Spleen (tissue), 7 donors: ENCODE measurements at regions not wholly inside any gene's neighbourhood (a gene's known extent, or its start where the extent isn't known, plus 50 kb on each side); places are given as distances from the start of the nearest gene placed in this dataset.

Source experiments
- POLR2A ChIP-seq, 3 donors: fragments of 450-650 bp; IDR thresholded peaks; one replicate each; pipeline ENCODE4 v1.5.1; 2017; ENCODE audit warnings: antibody characterized with exemption in 3 of 3, mild to moderate bottlenecking in 1 of 3
- TF ChIP-seq, protein P1 (sequence below), 11 experiments: fragments of 200-600 bp in 7 of 11; fragments of 450-650 bp in 4 of 11; sonication (generic) in 4 of 11; IDR thresholded peaks in 8 of 11; conservative IDR thresholded peaks in 3 of 11; 1 replicate in 7 of 11; 2 replicates in 4 of 11; pipeline versions ENCODE4 v1.4.0 to v1.8.0; 2016 to 2021; ENCODE audit warnings: antibody characterized with exemption in 11 of 11, inconsistent platforms in 4 of 11, mild to moderate bottlenecking in 1 of 11
- donor health status: DM: no; HTN: no; CAD: no; lungs with moderate emphysema.
- donor health status: DM: no; HTN: no; CAD: no.
- donor health status: DM: no; HTN: no; CAD: no.

DNA sequence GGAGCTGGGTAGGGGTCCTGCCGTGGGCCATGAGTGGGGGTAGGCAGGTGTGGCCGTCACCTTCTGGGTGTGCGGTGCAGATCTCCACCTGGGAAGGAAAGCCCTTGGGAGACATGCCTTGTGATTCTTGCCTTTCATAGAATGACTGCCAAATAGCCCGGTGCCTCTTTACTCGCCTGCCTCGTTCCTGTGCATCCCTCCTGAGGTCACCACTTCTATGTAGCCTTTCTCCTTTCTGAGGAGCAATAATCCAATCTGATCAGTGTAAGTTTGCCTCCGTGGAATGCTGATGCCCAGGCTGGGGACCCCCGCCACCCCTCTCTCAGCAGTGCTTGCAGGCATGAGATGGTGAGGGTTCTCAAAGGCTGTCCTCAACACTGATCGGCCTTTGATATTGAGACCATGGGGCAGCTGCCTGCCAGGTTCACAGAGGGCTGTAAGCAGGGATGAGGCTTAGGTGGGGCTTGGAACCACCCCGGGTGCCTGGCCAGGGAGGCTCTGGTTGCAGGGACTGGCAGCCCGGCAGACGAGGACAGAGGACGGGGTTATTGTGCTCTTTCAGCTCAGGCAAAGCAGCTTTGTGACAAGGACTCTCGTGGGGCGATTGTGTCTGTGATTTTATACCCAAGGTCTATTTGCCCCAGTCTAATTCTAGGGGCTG is 86.1 kb upstream of the WNT7B start:
- TF ChIP-seq, protein P1, sequence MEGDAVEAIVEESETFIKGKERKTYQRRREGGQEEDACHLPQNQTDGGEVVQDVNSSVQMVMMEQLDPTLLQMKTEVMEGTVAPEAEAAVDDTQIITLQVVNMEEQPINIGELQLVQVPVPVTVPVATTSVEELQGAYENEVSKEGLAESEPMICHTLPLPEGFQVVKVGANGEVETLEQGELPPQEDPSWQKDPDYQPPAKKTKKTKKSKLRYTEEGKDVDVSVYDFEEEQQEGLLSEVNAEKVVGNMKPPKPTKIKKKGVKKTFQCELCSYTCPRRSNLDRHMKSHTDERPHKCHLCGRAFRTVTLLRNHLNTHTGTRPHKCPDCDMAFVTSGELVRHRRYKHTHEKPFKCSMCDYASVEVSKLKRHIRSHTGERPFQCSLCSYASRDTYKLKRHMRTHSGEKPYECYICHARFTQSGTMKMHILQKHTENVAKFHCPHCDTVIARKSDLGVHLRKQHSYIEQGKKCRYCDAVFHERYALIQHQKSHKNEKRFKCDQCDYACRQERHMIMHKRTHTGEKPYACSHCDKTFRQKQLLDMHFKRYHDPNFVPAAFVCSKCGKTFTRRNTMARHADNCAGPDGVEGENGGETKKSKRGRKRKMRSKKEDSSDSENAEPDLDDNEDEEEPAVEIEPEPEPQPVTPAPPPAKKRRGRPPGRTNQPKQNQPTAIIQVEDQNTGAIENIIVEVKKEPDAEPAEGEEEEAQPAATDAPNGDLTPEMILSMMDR (IDR thresholded peaks at IDR 0.05 in 8 of 11, conservative IDR thresholded peaks at IDR 0.05 in 3 of 11): no peak
- TF ChIP-seq POLR2A (IDR thresholded peaks at IDR 0.05): no peak
